ENCODE measurements at regions not wholly inside any gene's neighbourhood (a gene's known extent, or its start where the extent isn't known, plus 50 kb on each side); places are given as distances from the start of the nearest gene placed in this dataset.

DNA sequence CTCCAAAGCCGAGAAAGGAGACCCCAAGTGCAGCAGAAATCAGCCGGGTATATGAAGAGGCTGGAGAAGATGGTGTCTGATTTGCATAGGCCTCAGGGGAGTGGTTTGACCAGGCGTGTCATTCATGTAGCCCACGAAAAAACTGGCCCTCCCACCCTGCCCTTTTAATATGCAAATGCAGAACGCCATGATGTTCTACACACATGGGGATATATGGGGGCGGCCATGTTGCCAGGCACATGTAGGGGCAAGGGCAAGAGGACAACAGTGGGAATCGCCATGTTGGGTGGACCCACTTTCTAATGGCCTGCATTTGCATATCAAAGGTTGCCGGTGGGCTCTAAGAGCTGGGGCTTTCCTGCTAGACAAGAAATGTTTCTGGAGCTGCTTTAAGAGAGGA, 86.4 kb downstream of the ISX start:
- TF ChIP-seq, protein P1, sequence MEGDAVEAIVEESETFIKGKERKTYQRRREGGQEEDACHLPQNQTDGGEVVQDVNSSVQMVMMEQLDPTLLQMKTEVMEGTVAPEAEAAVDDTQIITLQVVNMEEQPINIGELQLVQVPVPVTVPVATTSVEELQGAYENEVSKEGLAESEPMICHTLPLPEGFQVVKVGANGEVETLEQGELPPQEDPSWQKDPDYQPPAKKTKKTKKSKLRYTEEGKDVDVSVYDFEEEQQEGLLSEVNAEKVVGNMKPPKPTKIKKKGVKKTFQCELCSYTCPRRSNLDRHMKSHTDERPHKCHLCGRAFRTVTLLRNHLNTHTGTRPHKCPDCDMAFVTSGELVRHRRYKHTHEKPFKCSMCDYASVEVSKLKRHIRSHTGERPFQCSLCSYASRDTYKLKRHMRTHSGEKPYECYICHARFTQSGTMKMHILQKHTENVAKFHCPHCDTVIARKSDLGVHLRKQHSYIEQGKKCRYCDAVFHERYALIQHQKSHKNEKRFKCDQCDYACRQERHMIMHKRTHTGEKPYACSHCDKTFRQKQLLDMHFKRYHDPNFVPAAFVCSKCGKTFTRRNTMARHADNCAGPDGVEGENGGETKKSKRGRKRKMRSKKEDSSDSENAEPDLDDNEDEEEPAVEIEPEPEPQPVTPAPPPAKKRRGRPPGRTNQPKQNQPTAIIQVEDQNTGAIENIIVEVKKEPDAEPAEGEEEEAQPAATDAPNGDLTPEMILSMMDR (IDR thresholded peaks at IDR 0.05; ENCODE audit: insufficient read depth, low read depth, low read length): no peak
- no peak for TF ChIP-seq EZH2 (IDR thresholded peaks at IDR 0.05; ENCODE audit: insufficient read depth, low read length)

Measured in astrocyte (in vitro differentiated cells and primary cell).